Stomach (tissue), 8 donors: ENCODE measurements at regions not wholly inside any gene's neighbourhood (a gene's known extent, or its start where the extent isn't known, plus 50 kb on each side); places are given as distances from the start of the nearest gene placed in this dataset.

Source experiments
- DNase-seq, 2 donors: peaks; one replicate each; pipeline versions ENCODE4 v3.0.0 to v3.0.0-alpha.2; 2013 to 2019
- H3K27ac ChIP-seq, 5 donors: fragments of 200-600 bp in 4 of 5; sonication (generic) in 4 of 5; one replicate each; pipeline ENCODE4 v1.5.1; 2013 to 2019; ENCODE audit warnings: mild to moderate bottlenecking in 1 of 5, moderate library complexity in 1 of 5
- H3K27me3 ChIP-seq, 3 donors: fragments of 200-600 bp; sonication (generic); one replicate each; pipeline ENCODE4 v1.5.1; 2017 to 2019; ENCODE audit warnings: mixed run types in 1 of 3
- H3K36me3 ChIP-seq, 4 donors: fragments of 200-600 bp; sonication (generic); 1 replicate in 3 of 4; 2 replicates in 1 of 4; pipeline ENCODE4 v1.5.1; 2016 to 2019
- H3K4me1 ChIP-seq, 4 donors: fragments of 200-600 bp; sonication (generic); one replicate each; pipeline ENCODE4 v1.5.1; 2016 to 2019
- H3K4me3 ChIP-seq, 4 donors: fragments of 200-600 bp; sonication (generic) in 3 of 4; one replicate each; pipeline ENCODE4 v1.5.1; 2016 to 2019; ENCODE audit warnings: mild to moderate bottlenecking in 1 of 4
- H3K9me3 ChIP-seq, 4 donors: fragments of 200-600 bp; sonication (generic); one replicate each; pipeline ENCODE4 v1.5.1; 2016 to 2019
- CTCF ChIP-seq, 7 experiments: fragments of 450-650 bp in 4 of 7; fragments of 200-600 bp in 3 of 7; sonication (generic) in 3 of 7; IDR thresholded peaks; one replicate each; pipeline ENCODE4 v1.5.1; 2016 to 2019; ENCODE audit warnings: antibody characterized with exemption in 7 of 7, control low read depth in 2 of 7, mild to moderate bottlenecking in 1 of 7
- EP300 ChIP-seq: sonication (generic); formaldehyde crosslinking; IDR thresholded peaks from one replicate; pipeline ENCODE4 v1.6.1; 2017; ENCODE audit warnings: antibody characterized with exemption
- POLR2A ChIP-seq, 4 donors: fragments of 450-650 bp; IDR thresholded peaks; one replicate each; pipeline ENCODE4 v1.6.1; 2016; ENCODE audit warnings: antibody characterized with exemption in 4 of 4, control low read depth in 2 of 4, mild to moderate bottlenecking in 1 of 4, moderate library complexity in 1 of 4
- POLR2AphosphoS5 ChIP-seq, 3 donors: sonication (generic); formaldehyde crosslinking; IDR thresholded peaks; one replicate each; pipeline ENCODE4 v1.6.1; 2016; ENCODE audit warnings: antibody characterized with exemption in 3 of 3
- WGBS, 5 donors: extraction: QIAGEN DNeasy Blood & Tissue Kit in 3 of 5; methylation state at CpG; one replicate each; pipeline versions ENCODE4 v1.1.5 to v1.1.7; 2013 to 2018; 5-methylcytosine and 5-hydroxymethylcytosine counted together
- intact Hi-C: fragments of 100-400 bp; cut with DNase I; formaldehyde crosslinking; loops from one replicate; pipeline ENCODE4 v1.15.1; 2023; ENCODE audit warnings: low total_unique reads
- small RNA-seq, 4 donors: library from RNA; depleted of rRNA; stranded (forward); fragments of <200 nt; gene quantifications; one replicate each; pipeline ENCODE3, GENCODE V24; 2016
- donor health status: healthy with polysubstance abuse.
- donor health status: Bipolar disorder and iron deficiency.
- donor health status: healthy.

DNA sequence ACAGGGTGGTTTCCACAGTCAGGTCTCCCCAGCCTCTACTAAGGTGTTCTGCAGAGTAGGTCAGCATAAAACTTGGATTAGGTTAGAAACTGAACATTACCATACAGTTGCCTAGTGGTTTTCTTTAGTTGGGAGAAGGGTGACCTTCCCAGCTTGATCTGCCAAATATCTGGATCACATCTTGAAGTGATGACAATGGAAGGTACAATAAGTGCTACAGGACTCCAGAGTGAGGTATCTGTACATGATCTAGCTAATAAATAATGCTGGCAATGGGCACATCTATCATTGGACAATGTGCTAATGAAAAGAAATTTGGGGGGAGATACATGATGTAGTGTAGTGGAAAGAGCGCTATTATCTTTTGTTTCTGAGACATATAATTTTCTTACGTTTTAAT is 54.6 kb upstream of the ACVR1 start:
- Histone ChIP-seq H3K36me3 (no peaks in the 10 kb centered on the region), H3K4me3 (no peak overlapping the region), H3K4me1 (peaks cover 0 to 4% (median 0%) of the 10 kb centered on the region in 4 donors), H3K27ac (no peak overlapping the region), H3K9me3 (no peaks in the 10 kb centered on the region), H3K27me3 (peaks cover 0 to 4% (median 0%) of the 10 kb centered on the region in 3 donors)
- TF ChIP-seq POLR2A (IDR thresholded peaks at IDR 0.05) (no peak), EP300 (no peak), POLR2AphosphoS5 (IDR thresholded peaks at IDR 0.05) (no peak), CTCF (IDR thresholded peaks at IDR 0.05) (no peak)
- WGBS, 5 donors: 48 to 74% (median 51%) methylated on average over 2 of the region's 2 CpGs
- no peak for DNase-seq
- intact Hi-C loops: no loop called here

- DNase-seq: no peak
- no peak for TF ChIP-seq POLR2A (IDR thresholded peaks at IDR 0.05)
- no peak for TF ChIP-seq CTCF (IDR thresholded peaks at IDR 0.05)
- no peak for TF ChIP-seq EP300
- no peak for TF ChIP-seq POLR2AphosphoS5 (IDR thresholded peaks at IDR 0.05)
- 73 to 89% (median 82%) methylated on average over 5 of the region's 5 CpGs for WGBS, 5 donors
These were observed 53.9 kb upstream of the ACVR1 start for GRCh38 chr2:157929871-157930667.

DNA sequence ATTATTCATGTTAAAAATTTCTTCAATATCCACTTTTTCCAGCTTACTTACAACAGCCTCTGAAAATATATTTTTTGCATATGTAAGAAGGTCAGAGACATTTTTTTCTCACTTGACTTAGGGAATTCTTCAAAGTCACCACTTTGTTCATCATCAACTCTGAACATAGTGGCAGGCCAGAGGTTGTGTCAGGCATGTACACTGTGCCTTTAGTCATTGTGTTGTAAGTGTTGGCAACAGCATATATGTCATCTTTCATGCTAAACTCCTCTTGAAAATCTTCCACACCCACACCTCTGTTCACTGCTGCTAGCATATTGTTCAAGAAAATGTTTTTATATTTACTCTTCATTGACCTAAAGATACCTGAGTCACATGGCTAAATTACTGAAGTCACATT is 52.2 kb upstream of the ACVR1 start:
- intact Hi-C loops: no loop called here
- no peak for TF ChIP-seq CTCF (IDR thresholded peaks at IDR 0.05)
- no peak for TF ChIP-seq POLR2A (IDR thresholded peaks at IDR 0.05)
- TF ChIP-seq EP300: no peak
- TF ChIP-seq POLR2AphosphoS5 (IDR thresholded peaks at IDR 0.05): no peak
- peaks cover 0 to 4% (median 0%) of the 10 kb centered on the region in 3 donors for H3K27me3 ChIP-seq
- DNase-seq: no peak
- H3K4me3 ChIP-seq: no peak overlapping the region
- H3K27ac ChIP-seq: no peak overlapping the region
- H3K9me3 ChIP-seq: no peaks in the 10 kb centered on the region
- H3K36me3 ChIP-seq: no peaks in the 10 kb centered on the region
- H3K4me1 ChIP-seq: peaks cover 0 to 4% (median 0%) of the 10 kb centered on the region in 4 donors

More at GRCh38 chr2:157929871-157930667, 53.9 kb upstream of the ACVR1 start:
- H3K27ac ChIP-seq: no peak overlapping the region
- peaks cover 0 to 4% (median 0%) of the 10 kb centered on the region in 4 donors for H3K4me1 ChIP-seq
- intact Hi-C loops: no loop called here
- H3K9me3 ChIP-seq: no peaks in the 10 kb centered on the region
- H3K36me3 ChIP-seq: no peaks in the 10 kb centered on the region
- H3K4me3 ChIP-seq: no peak overlapping the region
- peaks cover 0 to 4% (median 0%) of the 10 kb centered on the region in 3 donors for H3K27me3 ChIP-seq

GRCh38 chr2:157927155-157927554 is 51.0 kb upstream of the ACVR1 start:
- Histone ChIP-seq H3K27me3 (peaks cover 0 to under 1% (median 0%) of the 10 kb centered on the region in 3 donors), H3K4me3 (no peak overlapping the region), H3K4me1 (peaks cover 0 to 4% (median 0%) of the 10 kb centered on the region in 4 donors), H3K36me3 (no peaks in the 10 kb centered on the region), H3K27ac (no peak overlapping the region), H3K9me3 (no peaks in the 10 kb centered on the region)
- WGBS, 5 donors: 91 to 98% (median 94%) methylated on average over 2 of the region's 2 CpGs
- intact Hi-C loops: no loop called here
- no peak for DNase-seq
- no peak for TF ChIP-seq EP300
- no peak for TF ChIP-seq POLR2A (IDR thresholded peaks at IDR 0.05)
- no peak for TF ChIP-seq CTCF (IDR thresholded peaks at IDR 0.05)
- no peak for TF ChIP-seq POLR2AphosphoS5 (IDR thresholded peaks at IDR 0.05)

Small RNA genes lying in the stretch of these regions (small RNA-seq; reads per million reads assigned to genes)
- 0 reads per million in 4 donors for gene RNU6-932P
